HFFc6 (cell line): ENCODE measurements at regions not wholly inside any gene's neighbourhood (a gene's known extent, or its start where the extent isn't known, plus 50 kb on each side); places are given as distances from the start of the nearest gene placed in this dataset.

Source experiments
- DNase-seq: peaks from one replicate; pipeline ENCODE4 v3.0.0-alpha.2; 2018
- H3K27ac Mint-ChIP-seq: 2 replicates; pipeline ENCODE4 v1.8.0; 2020; ENCODE audit warnings: mild to moderate bottlenecking, mixed read lengths
- H3K27me3 Mint-ChIP-seq: 2 replicates; pipeline ENCODE4 v1.8.0; 2021; ENCODE audit warnings: mild to moderate bottlenecking, moderate library complexity, mixed read lengths; ENCODE audit not compliant: insufficient read depth
- H3K36me3 Mint-ChIP-seq: 2 replicates; pipeline ENCODE4 v1.8.0; 2021; ENCODE audit warnings: low read depth, mixed read lengths
- H3K4me1 Mint-ChIP-seq: 2 replicates; pipeline ENCODE4 v1.8.0; 2020; ENCODE audit warnings: low read depth, mixed read lengths
- H3K4me3 Mint-ChIP-seq: 2 replicates; pipeline ENCODE4 v1.8.0; 2020; ENCODE audit warnings: mild to moderate bottlenecking, moderate library complexity, mixed read lengths
- H3K9me3 Mint-ChIP-seq: 2 replicates; pipeline ENCODE4 v1.8.0; 2020; ENCODE audit warnings: mild to moderate bottlenecking, mixed read lengths
- CTCF ChIP-seq: fragments of 200-600 bp; sonication (generic); IDR thresholded peaks from 2 replicates; pipeline ENCODE4 v1.5.0; 2021; ENCODE audit warnings: antibody characterized with exemption, mild to moderate bottlenecking

DNA sequence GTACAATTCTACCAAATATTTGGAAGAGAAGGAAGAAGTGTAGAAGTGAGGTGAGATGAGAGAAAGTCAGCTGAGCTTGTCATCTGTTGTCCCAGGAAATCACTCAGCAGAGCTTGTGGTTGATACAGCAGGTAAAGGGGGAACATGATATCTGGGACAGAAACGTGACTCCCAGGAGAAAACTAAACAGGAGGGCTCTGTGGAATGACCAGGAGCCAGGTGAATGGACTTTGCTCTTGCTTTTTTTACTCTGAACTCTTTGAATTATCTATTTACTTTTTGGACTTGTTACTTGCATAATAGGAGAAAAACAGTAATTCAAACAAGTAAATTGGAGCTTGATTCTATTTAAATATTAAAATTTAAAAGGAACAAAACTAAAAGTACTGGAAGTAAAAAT is 555.6 kb upstream of the FRG1 start:
- no peak for DNase-seq
- Mint-ChIP-seq H3K4me3 (no peak overlapping the region), H3K4me1 (no peaks in the 10 kb centered on the region), H3K36me3 (no peaks in the 10 kb centered on the region), H3K27me3 (no peaks in the 10 kb centered on the region), H3K9me3 (peaks cover 36% of the 10 kb centered on the region), H3K27ac (no peak overlapping the region)
- TF ChIP-seq CTCF = no peak

DNA sequence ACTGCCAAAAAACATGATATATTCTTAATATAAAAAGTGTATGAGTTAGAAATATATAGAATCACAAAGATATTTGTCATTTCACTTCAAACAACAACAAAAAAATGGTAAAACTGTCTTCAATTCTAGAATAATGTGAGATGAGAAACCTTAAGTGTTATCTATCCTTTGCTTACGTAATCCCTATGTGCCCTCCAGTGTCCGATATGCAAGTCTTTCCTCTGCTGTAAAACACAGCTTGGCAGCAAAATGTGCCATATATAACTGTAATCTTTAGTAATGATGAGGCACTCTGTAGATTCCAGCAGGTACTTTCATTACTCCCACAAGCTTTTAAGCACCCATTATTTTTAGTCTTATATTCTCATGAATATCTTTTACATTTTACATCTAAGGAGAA is 555.1 kb upstream of the FRG1 start:
- Mint-ChIP-seq H3K9me3 (peaks cover 37% of the 10 kb centered on the region), H3K4me3 (no peak overlapping the region), H3K4me1 (no peaks in the 10 kb centered on the region), H3K27ac (no peak overlapping the region), H3K36me3 (no peaks in the 10 kb centered on the region), H3K27me3 (no peaks in the 10 kb centered on the region)
- no peak for DNase-seq
- no peak for TF ChIP-seq CTCF

- DNase-seq = no peak
- Mint-ChIP-seq H3K36me3 (no peaks in the 10 kb centered on the region; the same call in 1 of the 2 replicates), H3K4me1 (no peaks in the 10 kb centered on the region), H3K9me3 (peaks cover 54% of the 10 kb centered on the region), H3K4me3 (no peak overlapping the region), H3K27ac (no peak overlapping the region), H3K27me3 (no peaks in the 10 kb centered on the region)
- TF ChIP-seq CTCF = no peak
These were observed 544.2 kb upstream of the FRG1 start for GRCh38 chr4:189396435-189396834.

GRCh38 chr4:189404271-189404670 is 536.4 kb upstream of the FRG1 start:
- Mint-ChIP-seq H3K4me3 (no peak overlapping the region), H3K4me1 (no peaks in the 10 kb centered on the region), H3K27ac (no peak overlapping the region), H3K36me3 (no peaks in the 10 kb centered on the region), H3K27me3 (no peaks in the 10 kb centered on the region), H3K9me3 (peaks cover 54% of the 10 kb centered on the region)
- DNase-seq = no peak
- no peak for TF ChIP-seq CTCF

GRCh38 chr4:189409158-189409557 is 531.5 kb upstream of the FRG1 start:
- H3K9me3 Mint-ChIP-seq = peaks cover 70% of the 10 kb centered on the region
- no peak for DNase-seq
- H3K4me1 Mint-ChIP-seq = no peaks in the 10 kb centered on the region
- TF ChIP-seq CTCF = no peak
- no peak overlapping the region for H3K4me3 Mint-ChIP-seq
- H3K36me3 Mint-ChIP-seq = no peaks in the 10 kb centered on the region
- H3K27ac Mint-ChIP-seq = no peak overlapping the region
- no peaks in the 10 kb centered on the region for H3K27me3 Mint-ChIP-seq

DNA sequence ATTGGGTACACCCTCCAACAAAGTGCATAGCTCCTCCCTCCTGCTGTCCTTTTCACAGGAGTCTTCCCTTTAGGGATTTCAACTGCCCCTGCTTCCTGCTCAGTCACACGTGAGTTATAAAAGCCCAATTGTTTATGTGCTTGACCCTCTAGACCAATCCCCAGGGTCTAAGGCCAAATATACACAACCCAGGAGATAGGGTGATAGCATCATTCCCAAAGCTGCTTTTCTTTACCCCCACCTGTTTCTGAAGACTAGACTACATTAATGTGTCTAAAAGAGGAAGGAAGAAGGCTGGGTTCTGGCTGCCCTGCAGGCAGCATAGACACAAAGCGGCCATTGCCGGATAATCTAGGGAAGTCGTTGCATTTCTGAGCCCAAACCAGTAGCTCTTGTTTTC is 526.7 kb upstream of the FRG1 start:
- Mint-ChIP-seq H3K4me3 (no peak overlapping the region), H3K27me3 (no peaks in the 10 kb centered on the region), H3K36me3 (no peaks in the 10 kb centered on the region; the same call in 1 of the 2 replicates), H3K9me3 (peaks cover 55% of the 10 kb centered on the region), H3K4me1 (no peaks in the 10 kb centered on the region), H3K27ac (no peak overlapping the region)
- TF ChIP-seq CTCF = no peak
- DNase-seq = no peak
